Activated CD8-positive, alpha-beta memory T cell treated with anti-CD3 and anti-CD28 coated beads, Interleukin-2, amount 50 U/mL, for 4 hours (primary cell): ENCODE measurements at regions not wholly inside any gene's neighbourhood (a gene's known extent, or its start where the extent isn't known, plus 50 kb on each side); places are given as distances from the start of the nearest gene placed in this dataset.

ENCODE experiments used
- DNase-seq: peaks from one replicate; pipeline ENCODE4 v3.0.0-alpha.2; 2020

GRCh38 chr11:119488256-119488995 lies 65.5 kb upstream of the THY1 start:
- no peak for DNase-seq

- no peak for DNase-seq
Measured at GRCh38 chr11:119486691-119487259, 63.8 kb upstream of the THY1 start.

DNA sequence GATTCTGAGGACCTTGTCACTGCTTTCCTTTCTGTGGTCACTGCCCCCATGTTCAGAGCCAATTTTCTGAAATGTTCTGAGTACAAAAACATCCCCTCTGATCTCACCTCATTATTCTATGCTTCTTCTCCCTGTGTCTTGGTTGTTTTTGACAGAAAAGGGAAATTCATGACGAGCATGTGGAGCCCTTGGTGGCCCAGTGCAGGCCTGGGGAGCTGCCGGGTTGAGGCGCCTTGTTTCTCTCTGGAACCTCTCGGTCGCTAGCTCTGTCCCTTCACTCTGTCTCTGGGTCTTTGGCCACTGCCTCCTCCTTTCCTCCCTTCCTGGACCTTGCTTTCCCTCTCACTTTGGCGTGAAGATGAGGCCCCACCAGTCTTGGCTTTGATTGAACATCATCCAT lies 63.0 kb upstream of the THY1 start:
- no peak for DNase-seq

GRCh38 chr11:119484741-119485605 lies 62.0 kb upstream of the THY1 start:
- DNase-seq: no peak

- no peak for DNase-seq
Measured at GRCh38 chr11:119483881-119484371, 61.0 kb upstream of the THY1 start.

DNA sequence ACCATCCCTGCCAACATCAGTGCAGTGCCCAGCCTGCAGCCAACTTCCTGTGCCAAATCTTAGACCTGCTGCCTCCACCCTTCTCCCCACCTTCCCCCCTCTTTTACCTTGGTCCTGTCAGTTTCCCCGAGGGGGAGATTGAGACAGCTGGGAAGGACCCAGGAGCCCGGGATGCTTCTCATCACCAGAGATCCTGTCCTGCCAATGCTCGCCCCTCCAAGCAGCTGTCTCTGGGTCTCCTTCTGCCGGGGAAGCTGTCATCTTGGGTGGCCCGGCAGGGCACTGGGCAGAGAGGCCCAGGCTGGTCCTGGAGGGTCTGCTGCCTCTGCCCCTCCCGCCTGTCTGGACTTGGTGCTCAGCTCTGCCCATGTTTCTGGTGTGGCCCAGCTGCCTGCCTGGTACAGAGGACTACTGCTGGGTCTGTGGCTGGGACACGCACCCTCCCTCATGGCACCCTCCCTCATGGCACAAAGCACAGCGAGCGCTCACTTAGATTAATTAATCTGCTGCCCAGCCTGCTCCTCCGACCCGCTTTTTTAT lies 60.4 kb upstream of the THY1 start:
- DNase-seq: no peak

- DNase-seq: no peak
Measured at GRCh38 chr11:119482521-119483011, 59.6 kb upstream of the THY1 start.

GRCh38 chr11:119481667-119482400 lies 58.9 kb upstream of the THY1 start:
- no peak for DNase-seq

- peak; percentile 61 for DNase-seq
Measured at GRCh38 chr11:119481021-119481666, 58.2 kb upstream of the THY1 start.

DNA sequence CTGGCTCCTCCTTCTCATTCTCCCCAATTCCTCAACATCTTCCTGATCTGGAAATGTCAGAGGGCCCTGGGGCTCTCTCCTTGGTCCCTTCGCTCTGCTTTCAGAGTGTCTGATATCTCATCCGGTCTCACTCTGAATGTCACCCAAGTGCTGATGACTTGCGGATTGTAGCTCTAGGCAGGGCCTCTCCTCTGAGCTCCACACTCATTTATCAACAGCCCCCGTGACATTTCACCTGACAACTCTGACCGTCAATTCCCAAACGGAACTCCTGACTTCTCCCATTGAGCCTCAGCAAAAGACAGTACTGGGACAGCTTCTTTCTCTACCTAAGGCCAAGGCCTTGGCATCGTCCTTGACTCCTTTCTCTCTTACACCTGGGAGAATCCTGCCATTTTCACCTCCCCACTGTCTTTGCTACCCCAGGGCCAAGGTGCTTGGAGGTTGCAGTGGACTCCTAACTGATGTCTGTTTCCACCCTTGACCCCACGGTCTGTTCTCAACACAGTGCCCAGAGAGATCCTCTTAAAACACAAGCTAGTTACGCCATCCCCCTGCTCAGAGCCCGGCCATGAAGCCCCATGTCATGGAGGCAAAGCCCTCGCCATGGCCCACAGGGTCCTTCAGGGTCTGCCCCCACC lies 57.5 kb upstream of the THY1 start:
- DNase-seq: no peak

GRCh38 chr11:119479685-119480275 lies 56.8 kb upstream of the THY1 start:
- DNase-seq: no peak

GRCh38 chr11:119478711-119479285 lies 55.8 kb upstream of the THY1 start:
- DNase-seq: no peak

DNA sequence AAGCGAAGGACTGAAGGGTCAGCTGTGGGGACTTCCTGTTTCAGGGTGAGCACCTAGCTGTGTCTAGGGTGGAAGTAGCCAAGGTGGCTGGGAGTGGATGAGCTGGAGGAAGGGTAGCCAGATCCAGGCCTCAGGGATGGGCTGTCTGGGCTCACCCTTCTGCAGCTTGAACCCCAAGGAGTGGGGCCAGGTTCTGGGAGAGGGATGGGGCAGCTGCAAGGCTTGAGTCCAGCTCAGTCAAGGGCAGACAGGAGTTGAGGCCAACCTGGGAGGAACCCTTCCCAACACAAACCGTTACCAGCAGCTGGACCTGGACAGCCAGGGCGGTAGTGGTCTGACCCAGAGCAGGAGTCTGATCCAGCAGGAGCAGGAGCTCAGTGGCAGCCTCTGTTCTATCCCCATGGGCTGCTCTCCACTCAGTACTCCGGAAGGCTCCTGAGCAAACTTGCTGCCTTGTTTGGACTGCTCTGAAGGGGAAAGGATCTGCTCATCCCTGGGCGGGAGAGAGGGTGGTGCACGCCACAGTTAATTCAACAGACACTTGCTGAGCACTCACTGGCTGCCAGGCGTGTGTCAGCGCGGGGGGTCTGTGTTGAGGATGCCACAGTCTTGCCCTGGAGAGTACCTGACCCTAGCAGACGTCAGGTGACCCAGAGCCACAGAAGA lies 53.8 kb upstream of the THY1 start:
- DNase-seq: no peak

GRCh38 chr11:119476038-119476437 lies 53.1 kb upstream of the THY1 start:
- no peak for DNase-seq

GRCh38 chr11:119474682-119475596 lies 52.0 kb upstream of the THY1 start:
- peak; percentile 50 for DNase-seq

DNA sequence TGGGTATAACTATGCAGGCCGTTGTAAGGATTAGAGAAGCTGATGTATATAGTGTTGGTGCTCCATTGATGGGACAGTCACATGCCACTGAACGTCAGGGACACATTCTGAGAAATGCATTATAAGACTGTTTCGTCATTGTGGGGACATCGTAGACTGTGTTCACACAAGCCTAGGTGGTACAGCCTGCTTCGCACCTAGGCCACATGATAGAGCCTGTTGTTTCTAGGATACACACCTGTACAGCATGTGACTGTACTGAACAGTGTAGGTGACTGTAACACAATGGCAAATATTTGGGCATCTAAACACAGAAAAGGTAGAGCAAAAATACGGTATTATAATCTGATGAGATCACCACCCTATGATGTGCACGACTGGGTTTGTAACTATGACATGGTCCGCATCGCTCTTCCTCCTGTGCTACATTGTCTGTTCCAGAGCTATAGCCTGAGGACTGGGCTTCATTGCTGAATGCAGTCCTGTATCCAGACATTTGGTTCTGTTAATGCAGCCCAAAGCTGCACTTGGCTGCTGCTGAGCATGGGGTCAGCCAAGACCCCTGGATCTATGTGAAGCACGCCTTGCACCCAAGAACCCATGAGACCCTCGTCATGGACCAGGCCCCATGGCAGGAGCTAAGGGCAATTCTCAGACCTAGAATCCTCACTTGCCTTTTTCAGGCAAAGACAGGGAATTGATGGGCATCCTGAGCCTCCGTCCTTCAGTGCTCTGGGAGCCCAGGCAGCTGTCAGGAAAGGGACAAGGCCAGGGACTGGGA lies 51.1 kb upstream of the THY1 start:
- no peak for DNase-seq

- DNase-seq: no peak
Measured at GRCh38 chr11:119473226-119473625, 50.3 kb upstream of the THY1 start.

DNA sequence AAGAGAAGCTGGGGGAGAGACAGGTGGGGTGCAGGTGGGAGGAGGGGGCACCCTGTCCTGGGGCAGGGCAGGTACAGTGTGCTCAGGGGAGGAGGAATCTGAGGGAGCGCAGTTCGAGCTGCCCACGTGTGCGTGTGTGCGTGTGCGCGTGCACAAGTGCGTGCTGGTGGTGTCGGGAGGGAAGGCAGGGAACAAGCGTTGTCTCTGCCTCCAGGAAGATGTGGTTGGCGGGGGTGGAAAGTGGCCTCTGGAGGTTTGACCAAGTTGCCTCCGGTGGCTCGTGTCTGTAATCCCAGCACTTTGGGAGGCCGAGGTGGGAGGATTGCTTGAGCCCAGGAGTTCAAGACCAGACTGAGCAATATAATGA lies 49.9 kb upstream of the THY1 start:
- DNase-seq: no peak
